Mesendoderm (in vitro differentiated cells): ENCODE measurements at regions not wholly inside any gene's neighbourhood (a gene's known extent, or its start where the extent isn't known, plus 50 kb on each side); places are given as distances from the start of the nearest gene placed in this dataset.

Experiments
- DNase-seq: peaks from one replicate; pipeline ENCODE4 v3.0.0; 2013
- H2AK5ac ChIP-seq: 2 replicates; pipeline ENCODE4 v1.6.1; 2013; ENCODE audit warnings: low read length, inconsistent platforms
- H2BK120ac ChIP-seq: 2 replicates; pipeline ENCODE4 v1.6.1; 2013; ENCODE audit warnings: low read depth, mild to moderate bottlenecking, low read length, moderate library complexity, mixed read lengths
- H2BK15ac ChIP-seq: replicated peaks from 2 replicates; pipeline ENCODE4 v1.6.1; 2013; ENCODE audit warnings: low read depth, mild to moderate bottlenecking, moderate library complexity
- H2BK5ac ChIP-seq: 2 replicates; pipeline ENCODE4 v1.6.1; 2013; ENCODE audit warnings: low read length, inconsistent platforms
- H3K18ac ChIP-seq: 2 replicates; pipeline ENCODE4 v1.6.1; 2013; ENCODE audit warnings: mild to moderate bottlenecking, low read length, mixed read lengths
- H3K23ac ChIP-seq: one replicate; pipeline ENCODE4 v1.6.1; 2013; ENCODE audit warnings: low read length
- H3K27ac ChIP-seq: 2 replicates; pipeline ENCODE4 v1.5.1; 2013; ENCODE audit warnings: low read depth, mild to moderate bottlenecking, inconsistent platforms, low read length, moderate library complexity
- H3K27me3 ChIP-seq: 2 replicates; pipeline ENCODE4 v1.6.1; 2013; ENCODE audit warnings: low read length, control low read depth, mild to moderate bottlenecking, inconsistent platforms; ENCODE audit not compliant: insufficient read depth, poor library complexity
- H3K36me3 ChIP-seq: 2 replicates; pipeline ENCODE4 v1.6.1; 2013; ENCODE audit warnings: low read length, inconsistent platforms; ENCODE audit not compliant: control insufficient read depth, insufficient read depth
- H3K4ac ChIP-seq: one replicate; pipeline ENCODE4 v1.6.1; 2013; ENCODE audit warnings: low read depth, mild to moderate bottlenecking, low read length, moderate library complexity
- H3K4me1 ChIP-seq: 2 replicates; pipeline ENCODE4 v1.6.1; 2013; ENCODE audit warnings: low read depth, low read length, inconsistent platforms; ENCODE audit not compliant: control insufficient read depth
- H3K4me2 ChIP-seq: 2 replicates; pipeline ENCODE4 v1.6.1; 2013; ENCODE audit warnings: low read length
- H3K4me3 ChIP-seq: 2 replicates; pipeline ENCODE4 v1.5.1; 2013; ENCODE audit warnings: mild to moderate bottlenecking, low read length
- H3K56ac ChIP-seq: one replicate; pipeline ENCODE4 v1.6.1; 2013; ENCODE audit warnings: low read length
- H3K79me1 ChIP-seq: 2 replicates; pipeline ENCODE4 v1.6.1; 2013; ENCODE audit warnings: low read length, inconsistent platforms
- H3K79me2 ChIP-seq: 2 replicates; pipeline ENCODE4 v1.6.1; 2013; ENCODE audit warnings: mild to moderate bottlenecking, low read length; ENCODE audit not compliant: control insufficient read depth, insufficient read depth
- H3K9ac ChIP-seq: 2 replicates; pipeline ENCODE4 v1.6.1; 2013; ENCODE audit warnings: low read length, inconsistent platforms
- H4K5ac ChIP-seq: one replicate; pipeline ENCODE4 v1.6.1; 2013; ENCODE audit warnings: low read length
- H4K8ac ChIP-seq: one replicate; pipeline ENCODE4 v1.6.1; 2013; ENCODE audit warnings: low read depth, mild to moderate bottlenecking, control low read depth, low read length, moderate library complexity
- WGBS: extraction: QIAGEN DNeasy Blood & Tissue Kit; methylation state at CpG from one replicate; pipeline ENCODE4 v1.1.7; 2013; ENCODE audit warnings: low lambda C conversion rate, missing lambda C conversion rate; ENCODE audit not compliant: insufficient coverage; ENCODE audit errors: extremely low coverage; 5-methylcytosine and 5-hydroxymethylcytosine counted together

DNA sequence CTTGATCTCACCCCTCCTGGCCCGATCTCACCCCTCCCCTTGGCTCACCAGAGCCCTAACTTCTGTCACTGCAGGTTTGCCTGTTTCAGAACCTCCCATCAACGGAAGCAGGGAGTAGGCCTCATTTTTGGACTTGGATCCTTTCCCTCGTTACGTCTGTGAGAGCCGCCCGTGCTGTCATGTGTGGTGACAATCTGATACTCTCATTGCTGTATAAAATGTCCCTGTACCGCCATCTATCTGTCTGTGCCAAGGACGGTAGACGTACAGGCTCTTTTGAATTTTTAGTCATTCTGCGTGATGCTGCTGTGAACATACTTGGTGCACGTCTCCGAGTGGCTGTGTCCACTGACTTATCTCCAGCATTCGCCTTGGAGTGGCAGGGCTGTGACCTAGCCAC, 1163.1 kb downstream of the BRD1 start:
- H3K27ac ChIP-seq: no peak overlapping the region
- no peaks in the 10 kb centered on the region for H3K79me2 ChIP-seq
- H4K8ac ChIP-seq: no peak overlapping the region
- H3K79me1 ChIP-seq: no peaks in the 10 kb centered on the region
- H2BK5ac ChIP-seq: no peak overlapping the region
- no peak overlapping the region for H2AK5ac ChIP-seq
- no peak overlapping the region for H3K4ac ChIP-seq
- no peaks in the 10 kb centered on the region for H3K4me1 ChIP-seq
- H2BK120ac ChIP-seq: no peak overlapping the region
- no peak overlapping the region for H3K18ac ChIP-seq
- H3K56ac ChIP-seq: no peak overlapping the region
- no CpG with 5 or more reads among the region's 13 CpGs for WGBS
- H2BK15ac ChIP-seq: no peak overlapping the region
- H3K36me3 ChIP-seq: no peaks in the 10 kb centered on the region
- no peaks in the 10 kb centered on the region for H3K27me3 ChIP-seq
- no peak overlapping the region for H3K23ac ChIP-seq
- H3K4me2 ChIP-seq: no peak overlapping the region
- no peak overlapping the region for H4K5ac ChIP-seq
- no peak for DNase-seq
- no peak overlapping the region for H3K9ac ChIP-seq
- H3K4me3 ChIP-seq: no peak overlapping the region

GRCh38 chr22:48663297-48663696, 1164.4 kb downstream of the BRD1 start:
- Histone ChIP-seq H3K4me3 (no peak overlapping the region), H3K18ac (no peak overlapping the region), H4K8ac (no peak overlapping the region), H4K5ac (no peak overlapping the region), H3K9ac (no peak overlapping the region), H3K4ac (no peak overlapping the region), H3K56ac (no peak overlapping the region), H3K27me3 (no peaks in the 10 kb centered on the region), H2BK120ac (no peak overlapping the region), H3K79me1 (no peaks in the 10 kb centered on the region), H2BK15ac (no peak overlapping the region), H3K23ac (no peak overlapping the region), H3K36me3 (no peaks in the 10 kb centered on the region), H3K27ac (no peak overlapping the region), H3K4me1 (no peaks in the 10 kb centered on the region), H3K4me2 (no peak overlapping the region), H2BK5ac (no peak overlapping the region), H2AK5ac (no peak overlapping the region), H3K79me2 (no peaks in the 10 kb centered on the region)
- no CpG with 5 or more reads among the region's 5 CpGs for WGBS
- DNase-seq: peak; percentile 77

- no peaks in the 10 kb centered on the region for H3K27me3 ChIP-seq
- H3K36me3 ChIP-seq: no peaks in the 10 kb centered on the region
- H3K79me1 ChIP-seq: no peaks in the 10 kb centered on the region
- no peak overlapping the region for H4K8ac ChIP-seq
- no peak overlapping the region for H3K56ac ChIP-seq
- no peak overlapping the region for H3K4me3 ChIP-seq
- no peaks in the 10 kb centered on the region for H3K79me2 ChIP-seq
- no peak overlapping the region for H3K9ac ChIP-seq
- H3K18ac ChIP-seq: no peak overlapping the region
- no peak overlapping the region for H3K4me2 ChIP-seq
- no CpG with 5 or more reads among the region's 20 CpGs for whole genome bisulfite sequencing
- no peak for DNase-seq
- H3K4ac ChIP-seq: no peak overlapping the region
- no peak overlapping the region for H3K23ac ChIP-seq
- no peak overlapping the region for H2BK5ac ChIP-seq
- no peaks in the 10 kb centered on the region for H3K4me1 ChIP-seq
- H4K5ac ChIP-seq: no peak overlapping the region
- H2AK5ac ChIP-seq: no peak overlapping the region
- H2BK15ac ChIP-seq: no peak overlapping the region
- no peak overlapping the region for H2BK120ac ChIP-seq
- no peak overlapping the region for H3K27ac ChIP-seq
These were observed 1165.1 kb downstream of the BRD1 start for GRCh38 chr22:48662476-48663135.

DNA sequence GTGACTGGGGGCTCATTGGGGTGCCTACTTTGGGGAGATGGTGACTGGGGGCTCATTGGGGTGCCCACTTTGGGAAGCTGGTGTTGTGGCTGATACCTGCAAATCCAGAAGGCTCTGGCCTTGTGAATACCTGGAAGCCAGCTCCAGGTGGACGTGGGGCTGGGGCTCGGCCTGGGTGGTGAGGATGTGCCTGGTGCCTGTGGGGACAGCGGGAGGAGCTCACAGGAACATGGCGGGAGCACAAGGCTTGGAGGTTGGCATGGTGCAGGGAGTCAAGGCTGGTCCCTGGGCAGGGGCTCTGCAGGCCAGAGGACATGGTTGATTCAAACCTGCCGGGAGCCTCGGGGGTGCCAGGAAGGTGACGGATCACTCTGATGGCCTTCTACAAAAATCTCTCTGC, 1165.7 kb downstream of the BRD1 start:
- DNase-seq: no peak
- Histone ChIP-seq H3K4me2 (no peak overlapping the region), H2BK5ac (no peak overlapping the region), H4K5ac (no peak overlapping the region), H3K18ac (no peak overlapping the region), H3K36me3 (no peaks in the 10 kb centered on the region), H2BK15ac (no peak overlapping the region), H2BK120ac (no peak overlapping the region), H4K8ac (no peak overlapping the region), H3K4ac (no peak overlapping the region), H3K23ac (no peak overlapping the region), H3K9ac (no peak overlapping the region), H2AK5ac (no peak overlapping the region), H3K27me3 (no peaks in the 10 kb centered on the region), H3K27ac (no peak overlapping the region), H3K4me1 (no peaks in the 10 kb centered on the region), H3K4me3 (no peak overlapping the region), H3K79me1 (no peaks in the 10 kb centered on the region), H3K56ac (no peak overlapping the region), H3K79me2 (no peaks in the 10 kb centered on the region)
- no CpG with 5 or more reads among the region's 7 CpGs for WGBS

- no peak overlapping the region for H3K18ac ChIP-seq
- H3K9ac ChIP-seq: no peak overlapping the region
- H3K27ac ChIP-seq: no peak overlapping the region
- H3K4ac ChIP-seq: no peak overlapping the region
- H2BK15ac ChIP-seq: no peak overlapping the region
- H3K36me3 ChIP-seq: no peaks in the 10 kb centered on the region
- H3K4me1 ChIP-seq: no peaks in the 10 kb centered on the region
- H4K8ac ChIP-seq: no peak overlapping the region
- no peak overlapping the region for H3K23ac ChIP-seq
- H3K79me1 ChIP-seq: no peaks in the 10 kb centered on the region
- H3K79me2 ChIP-seq: no peaks in the 10 kb centered on the region
- no peak overlapping the region for H4K5ac ChIP-seq
- H2AK5ac ChIP-seq: no peak overlapping the region
- no peak for DNase-seq
- H3K27me3 ChIP-seq: no peaks in the 10 kb centered on the region
- no peak overlapping the region for H3K4me2 ChIP-seq
- no peak overlapping the region for H3K4me3 ChIP-seq
- no peak overlapping the region for H3K56ac ChIP-seq
- no CpG with 5 or more reads among the region's 33 CpGs for WGBS
- no peak overlapping the region for H2BK120ac ChIP-seq
- H2BK5ac ChIP-seq: no peak overlapping the region
These were observed 1166.6 kb downstream of the BRD1 start for GRCh38 chr22:48660790-48661740.
